ENCODE measurements at regions not wholly inside any gene's neighbourhood (a gene's known extent, or its start where the extent isn't known, plus 50 kb on each side); places are given as distances from the start of the nearest gene placed in this dataset.
"Not testable (repeated sequence)": the region's sequence is repeated elsewhere in the genome, so short reads cannot be mapped to it uniquely, and the experiment has no call there.

DNA sequence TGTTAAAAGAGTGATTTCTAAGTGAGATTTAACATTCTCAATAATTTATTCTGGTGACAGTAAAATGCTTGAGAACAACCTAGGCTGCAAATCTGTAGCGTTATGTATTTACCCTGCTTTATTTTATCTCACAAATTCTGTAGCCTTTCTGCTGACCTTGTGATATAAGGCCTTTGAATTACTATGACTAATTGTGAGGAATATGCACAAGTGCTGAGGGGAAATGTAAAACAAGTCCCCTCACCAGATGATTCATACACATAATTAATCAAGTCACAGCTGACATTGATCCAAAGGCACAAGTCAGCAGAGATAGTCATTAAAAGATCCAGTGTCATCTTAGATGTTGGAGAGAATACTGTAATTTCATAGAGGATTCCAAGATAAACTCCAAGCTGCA lies 992.7 kb upstream of the USP15 start:
- no peak for DNase-seq (ENCODE audit: low read depth in 2 of 2)

DNA sequence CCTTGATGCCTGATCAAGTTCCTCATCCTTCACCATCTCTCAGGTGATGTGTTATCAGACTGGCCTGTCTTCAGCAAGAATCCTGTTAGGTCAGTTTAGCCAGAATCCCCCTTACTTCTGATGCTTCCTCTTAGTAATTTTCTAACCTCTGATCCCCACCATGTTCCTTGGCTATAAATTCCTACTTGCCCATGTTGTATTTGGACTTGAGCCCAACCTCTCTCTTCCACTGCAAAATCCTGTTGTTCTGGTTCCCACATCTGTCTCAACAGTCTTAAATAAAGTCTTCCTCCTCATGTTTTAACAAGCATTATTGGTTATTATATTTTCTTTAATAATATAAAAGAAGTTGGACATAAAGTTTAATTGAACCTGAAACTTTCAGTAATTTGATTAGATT lies 987.8 kb upstream of the USP15 start:
- no peak for DNase-seq (ENCODE audit: low read depth in 2 of 2)

DNA sequence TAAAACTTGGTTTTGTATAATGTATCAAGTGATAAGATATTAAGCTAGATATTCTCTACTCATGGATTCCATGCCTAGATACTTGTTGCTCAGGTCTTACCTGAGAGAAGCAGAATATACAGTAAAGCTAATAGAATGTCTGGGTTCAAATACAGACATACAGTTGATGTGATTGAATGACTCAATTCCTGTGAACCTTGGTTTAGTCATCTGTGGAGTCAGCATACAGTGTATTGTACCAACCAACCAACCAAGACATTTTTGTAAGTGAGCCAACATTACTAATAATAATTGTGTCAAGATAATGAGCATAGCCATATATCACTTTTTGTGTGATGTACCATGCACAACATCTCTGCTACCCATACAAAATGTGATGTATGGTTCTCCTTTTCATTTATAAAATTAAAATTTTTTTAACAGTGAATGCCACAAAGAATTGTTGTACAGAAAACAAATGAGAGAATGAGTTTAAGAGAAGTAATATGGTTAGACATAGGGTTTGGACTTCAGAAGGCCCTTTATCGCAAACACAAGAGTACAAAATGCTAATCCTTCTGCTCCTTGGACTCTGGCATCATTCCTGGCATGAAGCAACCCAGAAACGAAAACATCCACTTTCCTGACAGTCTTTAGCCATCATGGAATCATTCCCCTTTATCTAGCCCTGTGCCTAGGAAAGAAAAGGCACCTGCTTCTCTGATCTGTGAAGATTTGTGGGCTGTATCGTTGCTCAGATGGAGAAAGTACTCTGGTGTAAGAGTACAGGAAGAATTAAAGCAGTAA lies 977.2 kb upstream of the USP15 start:
- no peak for DNase-seq (ENCODE audit: low read depth in 2 of 2)

DNA sequence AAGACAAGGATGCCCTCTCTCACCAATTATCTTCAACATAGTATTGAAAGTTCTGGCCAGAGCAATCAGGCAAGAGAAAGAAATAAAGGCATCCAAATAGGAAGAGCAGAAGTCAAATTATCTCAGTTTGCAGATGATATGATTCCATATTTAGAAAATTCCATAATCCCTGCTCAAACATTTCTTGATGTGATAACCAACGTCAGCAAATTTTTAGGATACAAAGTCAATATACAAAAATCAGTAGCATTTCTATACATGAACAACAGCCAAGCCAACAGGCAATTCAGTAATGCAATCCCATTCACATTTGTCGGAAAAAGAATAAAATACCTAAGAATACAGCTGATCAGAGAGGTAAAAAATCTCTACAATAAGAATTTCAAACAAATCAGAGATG lies 969.7 kb upstream of the USP15 start:
- no peak for DNase-seq (ENCODE audit: low read depth in 2 of 2)

DNA sequence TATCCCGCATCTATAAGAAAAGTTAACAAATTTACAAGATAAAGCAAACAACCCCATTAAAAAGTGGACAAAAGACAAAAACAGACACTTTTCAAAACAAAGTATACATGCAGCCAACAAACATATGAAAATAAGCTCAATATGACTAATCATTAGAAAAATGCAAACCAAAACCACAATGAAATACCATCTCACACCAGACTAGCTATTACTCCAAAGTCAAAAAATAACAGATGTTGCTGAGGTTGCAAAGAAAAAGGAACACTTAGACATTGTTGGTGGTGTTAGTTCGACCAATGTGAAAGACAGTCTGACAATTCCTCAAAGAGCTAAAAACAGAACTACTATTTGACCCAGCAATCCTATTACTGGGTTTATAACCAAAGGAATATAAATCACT lies 968.6 kb upstream of the USP15 start:
- DNase-seq (ENCODE audit: low read depth in 2 of 2) = no peak

DNA sequence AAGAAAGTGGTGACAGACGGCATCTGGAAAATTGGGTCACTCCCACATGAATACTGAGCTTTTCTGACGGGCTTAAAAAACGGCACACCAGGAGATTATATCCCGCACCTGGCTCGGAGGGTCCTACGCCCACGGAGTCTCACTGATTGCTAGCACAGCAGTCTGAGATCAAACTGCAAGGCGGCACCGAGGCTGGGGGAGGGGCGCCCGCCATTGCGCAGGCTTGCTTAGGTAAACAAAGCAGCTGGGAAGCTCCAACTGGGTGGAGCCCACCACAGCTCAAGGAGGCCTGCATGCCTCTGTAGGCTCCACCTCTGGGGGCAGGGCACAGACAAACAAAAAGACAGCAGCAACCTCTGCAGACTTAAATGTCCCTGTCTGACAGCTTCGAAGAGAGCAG lies 966.2 kb upstream of the USP15 start:
- not testable (repeated sequence) for DNase-seq (ENCODE audit: low read depth in 2 of 2)

DNA sequence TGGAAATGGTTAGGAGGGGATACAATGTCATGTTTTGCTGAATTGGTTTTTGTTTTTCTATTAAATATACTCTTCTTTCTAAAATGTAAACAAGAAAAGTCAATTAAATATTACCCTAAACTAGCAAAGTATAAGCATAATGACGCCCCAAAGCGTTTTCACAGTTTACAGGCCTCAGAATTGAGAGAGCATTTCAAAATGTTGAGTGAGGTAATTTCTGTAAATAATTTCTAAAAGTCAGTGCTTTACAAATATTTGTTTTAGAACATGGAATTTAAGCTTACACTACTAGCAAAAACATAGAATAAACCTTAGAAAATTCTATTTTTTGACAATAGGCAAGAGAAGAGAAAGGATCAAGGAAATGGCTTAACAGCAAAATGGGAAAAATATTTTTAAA lies 958.4 kb upstream of the USP15 start:
- no peak for DNase-seq (ENCODE audit: low read depth in 2 of 2)

DNA sequence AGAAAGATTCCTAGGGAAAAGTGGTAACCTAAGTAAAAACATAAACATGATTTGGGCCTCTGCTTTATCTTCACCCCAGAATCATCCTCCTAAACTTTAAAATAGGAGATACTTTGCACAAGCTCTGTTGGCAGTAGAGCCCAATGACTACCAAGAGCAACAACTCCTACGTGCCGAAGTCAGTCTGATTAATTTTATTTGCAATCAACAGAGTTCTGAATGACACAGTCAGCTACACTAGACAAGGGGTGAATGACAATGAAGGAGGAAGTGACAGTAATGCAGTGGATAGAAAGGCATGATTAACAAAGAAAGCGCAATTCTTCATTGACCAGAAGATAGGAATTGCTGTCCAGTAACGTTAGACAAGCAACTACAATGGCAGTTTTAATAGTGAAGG lies 957.9 kb upstream of the USP15 start:
- DNase-seq (ENCODE audit: low read depth in 2 of 2) = no peak

DNA sequence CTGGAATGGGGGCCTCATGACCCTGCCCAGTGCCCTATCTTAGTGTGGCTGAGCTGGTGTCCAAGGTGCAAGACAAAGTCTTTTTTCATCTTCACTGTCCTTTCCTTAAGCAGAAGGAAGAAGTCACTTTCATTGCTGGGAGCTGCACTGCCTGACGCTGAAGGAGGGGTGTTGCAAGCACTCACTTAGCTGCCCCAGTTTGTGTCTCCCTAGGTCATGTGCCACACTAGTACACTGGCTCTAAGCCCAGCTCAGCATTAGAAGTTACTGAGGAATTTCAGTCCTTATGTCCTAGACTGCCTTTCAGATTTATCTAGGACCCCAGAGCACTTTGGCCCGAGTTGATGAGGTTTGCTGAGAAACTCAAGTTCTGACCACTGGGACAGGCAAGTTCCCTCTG lies 952.0 kb upstream of the USP15 start:
- no peak for DNase-seq (ENCODE audit: low read depth in 2 of 2)

DNA sequence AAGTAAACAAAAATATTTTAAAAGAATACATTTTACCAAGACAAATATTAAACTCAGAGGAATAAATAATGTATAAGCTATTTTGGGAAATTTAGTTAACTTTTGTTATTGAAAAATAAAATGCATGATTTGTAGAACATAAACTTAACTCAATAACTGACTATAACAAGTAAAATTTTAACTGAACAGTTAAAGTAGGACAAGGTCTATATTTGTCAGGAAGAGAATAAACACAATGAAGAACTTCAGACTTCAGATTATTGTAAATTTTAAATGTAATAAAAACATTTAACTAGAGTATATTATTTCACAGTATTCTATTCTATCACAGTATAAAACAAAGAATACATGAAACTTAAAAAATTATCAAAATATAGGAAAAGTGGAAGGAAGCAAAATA lies 948.8 kb upstream of the USP15 start:
- no peak for DNase-seq (ENCODE audit: low read depth in 2 of 2)

DNA sequence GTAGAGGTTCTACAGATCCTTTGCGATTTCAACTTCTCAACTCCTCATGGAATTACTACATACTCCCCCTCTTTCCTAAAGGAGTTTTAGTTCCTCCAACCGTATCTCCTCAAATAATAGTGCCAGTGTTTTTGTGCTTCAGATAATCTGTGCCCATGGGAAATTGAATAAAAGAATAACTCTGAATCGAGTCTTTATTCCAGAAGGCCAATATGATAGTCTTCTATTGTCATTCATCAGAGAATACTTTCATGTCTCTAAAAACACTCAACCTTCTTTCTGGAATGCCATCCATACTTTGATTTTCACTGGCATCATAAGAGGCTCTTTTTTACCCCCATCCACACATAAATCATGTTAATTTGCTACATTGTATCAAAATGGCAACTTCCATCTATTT lies 911.3 kb upstream of the USP15 start:
- no peak for DNase-seq (ENCODE audit: low read depth in 2 of 2)

DNA sequence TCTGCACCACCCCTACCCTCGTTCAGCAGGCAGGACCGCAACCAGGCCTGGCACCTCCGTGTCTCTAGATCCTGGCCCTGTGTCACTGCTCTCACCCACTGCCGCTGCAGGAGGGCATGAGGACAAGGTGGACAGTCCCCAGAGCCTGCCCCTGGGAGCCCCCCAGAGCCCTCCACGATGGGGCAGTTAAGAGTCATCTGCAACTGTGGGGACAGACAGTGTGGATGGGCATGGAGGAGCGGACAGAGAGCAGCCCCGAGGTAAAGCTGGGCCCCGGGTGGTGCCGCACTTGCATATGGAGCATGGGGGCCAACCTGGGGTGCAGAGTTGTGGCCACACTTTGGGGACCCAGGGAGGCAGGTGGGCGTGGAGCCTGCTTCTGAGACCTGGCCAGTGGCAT lies 905.1 kb upstream of the USP15 start:
- DNase-seq (ENCODE audit: low read depth in 2 of 2) = no peak

DNA sequence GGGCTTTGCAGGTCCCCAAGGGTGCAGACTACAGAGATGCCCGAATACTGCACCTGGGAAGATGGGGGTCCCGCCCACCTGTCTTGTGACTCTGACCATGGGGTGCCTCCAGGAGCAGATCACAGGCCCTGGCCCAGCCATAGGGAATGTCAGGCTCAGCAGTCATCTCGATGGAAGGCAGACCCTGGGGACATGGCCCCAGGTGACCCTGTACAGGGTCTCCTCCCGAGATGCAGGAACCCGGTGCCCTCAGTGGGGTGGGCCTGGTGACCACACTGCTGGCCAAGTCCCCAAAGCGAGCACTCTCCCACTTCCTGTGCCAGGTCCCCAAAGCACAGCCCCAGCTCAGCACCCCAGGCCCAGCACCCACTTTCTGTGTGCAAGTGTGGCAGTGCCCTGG lies 903.7 kb upstream of the USP15 start:
- no peak for DNase-seq (ENCODE audit: low read depth in 2 of 2)

DNA sequence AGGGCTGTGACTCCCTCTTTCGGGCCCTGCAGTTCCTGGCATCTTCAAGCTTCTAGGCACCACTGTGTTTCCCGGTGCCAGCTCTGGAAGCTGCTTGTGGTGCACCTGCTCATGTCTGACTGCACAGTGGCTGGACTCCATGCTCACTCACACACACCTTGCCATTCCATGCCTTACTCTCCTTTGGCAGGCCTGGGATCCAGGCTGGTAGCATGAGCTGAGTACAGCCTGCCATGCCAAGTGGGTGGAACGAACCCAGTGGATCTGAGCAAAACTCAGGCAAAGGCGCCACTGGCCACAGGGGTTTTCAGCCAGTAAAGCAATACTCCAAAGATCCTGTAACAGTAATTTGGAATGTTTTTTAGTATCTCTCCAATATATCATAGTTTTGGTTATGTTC lies 902.7 kb upstream of the USP15 start:
- no peak for DNase-seq (ENCODE audit: low read depth in 2 of 2)

DNA sequence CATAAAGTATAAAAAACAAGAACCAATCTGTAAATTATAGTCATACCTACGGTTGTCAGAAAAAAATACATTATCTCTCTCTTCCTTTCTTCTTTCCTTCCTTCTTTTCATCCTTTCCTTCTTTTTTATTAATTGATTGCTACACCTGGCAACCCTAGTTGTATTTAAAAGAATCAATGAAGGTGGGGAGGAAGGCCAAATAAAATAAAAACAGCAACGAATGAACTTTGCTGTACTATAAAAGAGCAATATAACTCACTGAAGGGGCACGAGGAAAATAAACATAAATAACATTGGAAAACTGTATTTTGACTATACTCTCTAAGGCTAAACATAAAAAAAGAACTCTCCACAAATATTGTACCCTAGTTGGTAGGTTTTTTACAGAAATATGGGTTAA lies 898.2 kb upstream of the USP15 start:
- no peak for DNase-seq (ENCODE audit: low read depth in 2 of 2)

DNA sequence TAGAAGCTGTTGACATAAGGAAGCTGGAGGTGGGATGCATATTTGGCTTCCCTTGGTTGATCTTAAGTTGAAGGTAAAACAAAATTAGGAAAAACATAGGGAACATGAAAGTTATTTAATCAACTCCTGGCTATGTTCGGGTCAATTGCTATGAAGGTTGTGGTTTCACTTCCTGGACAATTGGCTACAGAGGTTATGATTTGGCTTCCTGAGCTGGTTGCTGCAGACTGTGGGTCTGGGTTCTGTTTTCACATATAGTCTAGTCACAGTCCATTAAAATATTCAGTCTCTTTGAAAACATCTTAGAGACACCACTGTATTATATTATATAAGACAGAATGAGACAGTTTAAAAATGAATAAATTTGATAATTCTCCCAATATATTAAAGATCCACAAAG lies 895.2 kb upstream of the USP15 start:
- no peak for DNase-seq (ENCODE audit: low read depth in 2 of 2)

DNA sequence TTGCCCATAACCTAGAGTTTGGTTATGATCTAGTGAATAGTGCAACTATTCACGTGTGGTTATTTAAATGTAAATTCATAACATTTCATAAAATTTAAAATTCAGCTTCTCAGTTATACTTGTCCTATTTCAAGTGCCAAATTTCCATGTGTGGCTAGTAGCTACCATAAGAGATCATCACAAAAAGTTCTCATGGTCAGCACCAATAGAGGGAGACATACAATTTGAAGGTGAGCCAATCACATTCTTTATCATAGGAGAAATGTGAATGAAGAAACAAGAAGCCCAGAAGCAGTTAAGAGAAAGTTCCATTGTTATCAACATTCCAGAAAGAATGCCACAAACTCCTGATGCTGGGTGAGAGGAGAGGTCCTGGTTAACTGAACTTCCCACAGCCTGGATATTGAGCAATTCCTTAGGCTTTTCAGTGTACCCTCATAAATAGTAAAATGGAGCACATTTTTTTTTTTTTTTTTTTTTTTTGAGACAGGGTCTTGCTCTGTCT lies 892.9 kb upstream of the USP15 start:
- no peak for DNase-seq (ENCODE audit: low read depth in 2 of 2)

DNA sequence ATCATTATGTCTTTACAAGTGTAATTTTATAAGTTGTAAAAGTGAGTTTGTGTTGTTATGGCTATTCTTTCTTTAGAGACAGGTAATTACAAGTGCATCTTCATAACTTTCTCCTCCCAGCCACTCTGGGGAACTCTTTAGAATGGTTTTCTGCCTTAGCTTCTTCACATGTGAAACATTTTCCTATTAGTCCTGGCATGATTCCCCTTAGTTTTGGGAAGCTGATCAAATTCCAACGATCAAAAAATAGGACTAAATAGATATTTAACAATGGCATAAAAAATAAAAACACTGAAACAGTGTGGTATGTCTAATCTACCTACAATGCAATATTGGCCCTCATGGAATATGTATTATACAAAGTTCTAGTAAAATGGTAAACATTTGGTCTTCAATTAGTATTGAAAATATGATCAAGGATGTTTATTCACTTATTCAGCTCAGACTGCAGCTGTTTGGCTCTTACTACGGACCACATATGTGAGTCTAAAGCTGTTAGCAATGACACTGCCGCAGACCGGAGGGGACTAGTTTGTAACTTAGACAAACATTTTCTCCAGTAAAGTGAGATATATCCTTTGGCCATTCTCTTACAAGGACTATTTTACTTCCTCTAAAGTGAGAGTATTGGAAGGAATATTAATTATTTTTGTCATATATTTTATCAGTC lies 890.8 kb upstream of the USP15 start:
- DNase-seq (ENCODE audit: low read depth in 2 of 2) = no peak

DNA sequence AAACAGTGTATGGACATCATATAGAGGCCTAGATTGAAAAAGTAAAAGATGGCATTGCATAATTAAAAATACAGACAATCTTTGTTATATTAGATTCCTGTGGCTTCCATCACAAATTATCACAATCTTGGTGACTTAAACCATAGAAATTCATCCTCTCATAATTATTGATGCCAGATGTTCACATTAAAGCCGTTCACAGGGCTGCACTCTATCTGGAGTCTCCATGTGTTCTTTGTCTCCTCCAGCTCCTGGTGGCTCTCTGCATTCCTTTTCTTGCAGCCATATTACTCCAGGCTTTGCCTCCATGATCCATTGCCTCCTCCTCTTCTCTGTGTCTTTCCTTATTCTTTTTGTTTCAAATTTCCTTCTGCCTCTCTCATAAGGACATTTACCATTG lies 875.7 kb upstream of the USP15 start:
- DNase-seq (ENCODE audit: low read depth in 2 of 2) = no peak

DNA sequence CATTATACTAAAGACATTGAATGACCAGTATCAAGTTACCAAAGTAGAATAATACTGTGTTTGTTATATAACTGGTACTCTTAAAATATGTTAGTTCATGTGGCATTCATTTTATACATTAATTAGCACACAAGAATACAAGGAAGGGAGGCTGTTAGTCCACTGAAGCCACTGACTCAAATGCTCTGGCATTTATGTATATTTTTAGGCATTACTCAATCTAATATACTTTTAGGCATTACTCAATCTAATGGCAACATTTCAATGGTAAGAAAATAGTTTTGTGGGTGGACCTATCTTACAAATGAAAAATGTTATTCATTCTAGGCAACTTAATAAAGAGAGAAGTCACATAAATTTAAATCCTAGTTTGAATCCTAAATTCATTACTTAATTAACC lies 874.4 kb upstream of the USP15 start:
- DNase-seq (ENCODE audit: low read depth in 2 of 2) = no peak

DNA sequence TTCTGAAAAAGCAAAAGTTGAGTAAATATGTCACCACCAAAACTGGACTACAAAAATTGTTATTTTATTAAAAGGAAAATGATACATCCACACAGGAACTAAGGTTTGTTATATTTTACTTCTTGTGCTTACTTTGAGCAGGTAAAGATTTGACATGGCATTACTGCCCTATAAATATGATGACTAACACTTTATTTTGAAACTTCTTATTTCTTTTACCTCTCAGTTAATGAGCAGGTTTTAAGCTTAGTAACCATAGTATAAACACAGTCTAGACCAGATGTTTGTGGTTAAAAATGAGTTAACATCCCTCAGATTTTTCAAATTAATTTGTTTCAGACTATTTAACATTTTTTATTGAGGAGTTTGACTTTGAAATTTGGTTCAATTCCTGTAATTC lies 862.5 kb upstream of the USP15 start:
- DNase-seq (ENCODE audit: low read depth in 2 of 2) = no peak

DNA sequence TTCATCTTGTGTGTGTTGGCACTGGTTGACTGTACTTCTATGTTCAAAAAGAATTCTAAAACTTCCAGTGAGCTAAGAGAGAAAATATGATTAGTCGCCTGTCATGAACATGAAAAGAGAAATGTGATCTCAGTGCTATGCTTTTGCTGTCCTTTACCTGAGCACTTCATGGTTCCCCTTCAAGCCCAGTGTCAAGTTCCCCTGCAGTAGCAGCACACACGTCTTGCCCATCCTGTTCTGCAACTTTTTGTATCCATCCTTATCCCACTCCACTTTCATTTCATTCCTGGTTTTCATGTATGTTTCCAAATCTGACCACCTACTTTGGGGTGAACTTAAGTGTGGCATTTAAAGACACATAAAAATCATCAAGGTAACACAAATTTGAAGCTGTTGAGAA lies 848.0 kb upstream of the USP15 start:
- no peak for DNase-seq (ENCODE audit: low read depth in 2 of 2)

DNA sequence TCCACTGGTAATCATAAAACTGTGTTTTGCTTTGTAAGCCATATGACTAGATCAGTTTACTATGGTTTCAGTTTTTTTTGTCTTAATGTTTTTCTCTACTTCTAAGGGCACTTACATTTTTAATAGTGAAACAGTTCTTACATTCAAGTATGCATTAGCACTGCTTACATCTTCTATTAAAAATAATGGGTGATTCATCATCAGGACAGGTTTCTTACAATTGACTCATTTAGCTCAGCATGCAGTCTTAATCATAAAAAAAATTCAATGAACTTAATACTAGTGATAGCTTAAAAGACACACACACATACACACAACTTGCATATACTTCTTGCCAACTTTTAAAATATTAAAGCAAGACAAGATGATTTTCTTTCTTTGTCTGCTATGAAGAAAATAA lies 845.7 kb upstream of the USP15 start:
- no peak for DNase-seq (ENCODE audit: low read depth in 2 of 2)

DNA sequence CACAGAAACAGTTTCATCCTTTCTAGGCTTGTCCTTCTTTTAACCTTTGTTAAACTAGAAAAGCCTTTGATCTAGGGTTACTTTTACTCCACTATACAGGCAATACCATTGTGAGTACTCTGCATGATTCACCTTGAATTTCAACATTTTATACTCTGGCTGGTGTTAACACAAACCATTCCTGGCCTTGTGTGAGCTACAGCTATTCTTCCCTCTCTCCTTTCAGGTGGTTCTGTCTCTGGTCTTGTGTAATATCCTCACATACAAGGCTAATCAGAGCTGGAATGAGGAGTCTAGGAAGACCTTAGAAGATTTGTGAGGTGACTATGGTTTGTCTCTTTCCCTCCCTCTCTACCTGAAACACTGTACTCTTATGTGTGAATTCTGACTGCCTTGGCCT lies 837.4 kb upstream of the USP15 start:
- DNase-seq (ENCODE audit: low read depth in 2 of 2) = no peak
